Caki2 (cell line): ENCODE measurements at regions not wholly inside any gene's neighbourhood (a gene's known extent, or its start where the extent isn't known, plus 50 kb on each side); places are given as distances from the start of the nearest gene placed in this dataset.

Source experiments
- DNase-seq: peaks from one replicate; pipeline ENCODE4 v3.0.0-alpha.2; 2015; ENCODE audit warnings: low read depth
- in situ Hi-C: cut with HindIII; loops from 2 replicates; pipeline ENCODE4 v1.10.0; 2016; ENCODE audit warnings: low sequenced_read_pairs, low pct_unique_long_range_greater_than_20kb, mixed read lengths

DNA sequence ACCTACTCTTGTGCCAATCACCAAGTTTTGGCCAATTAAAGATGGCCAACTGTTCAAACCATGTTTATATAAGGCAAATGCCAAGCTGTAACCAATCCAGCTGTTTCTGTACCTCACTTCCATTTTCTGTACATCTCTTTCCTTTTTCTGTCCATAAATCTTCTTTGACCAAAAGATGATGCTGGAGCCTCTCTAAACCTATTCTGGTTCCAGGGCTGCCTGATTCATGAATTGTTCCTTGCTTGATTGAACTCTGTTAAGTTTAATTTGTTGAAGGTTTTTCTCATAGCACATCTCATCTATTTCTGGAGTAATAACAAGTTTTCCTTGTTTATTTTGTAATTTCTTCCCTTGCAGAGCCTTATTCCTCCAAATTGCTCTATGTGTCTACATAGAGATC lies 115.3 kb upstream of the SMAD3 start:
- in situ Hi-C loops, result no loop called here
- no peak for DNase-seq

DNA sequence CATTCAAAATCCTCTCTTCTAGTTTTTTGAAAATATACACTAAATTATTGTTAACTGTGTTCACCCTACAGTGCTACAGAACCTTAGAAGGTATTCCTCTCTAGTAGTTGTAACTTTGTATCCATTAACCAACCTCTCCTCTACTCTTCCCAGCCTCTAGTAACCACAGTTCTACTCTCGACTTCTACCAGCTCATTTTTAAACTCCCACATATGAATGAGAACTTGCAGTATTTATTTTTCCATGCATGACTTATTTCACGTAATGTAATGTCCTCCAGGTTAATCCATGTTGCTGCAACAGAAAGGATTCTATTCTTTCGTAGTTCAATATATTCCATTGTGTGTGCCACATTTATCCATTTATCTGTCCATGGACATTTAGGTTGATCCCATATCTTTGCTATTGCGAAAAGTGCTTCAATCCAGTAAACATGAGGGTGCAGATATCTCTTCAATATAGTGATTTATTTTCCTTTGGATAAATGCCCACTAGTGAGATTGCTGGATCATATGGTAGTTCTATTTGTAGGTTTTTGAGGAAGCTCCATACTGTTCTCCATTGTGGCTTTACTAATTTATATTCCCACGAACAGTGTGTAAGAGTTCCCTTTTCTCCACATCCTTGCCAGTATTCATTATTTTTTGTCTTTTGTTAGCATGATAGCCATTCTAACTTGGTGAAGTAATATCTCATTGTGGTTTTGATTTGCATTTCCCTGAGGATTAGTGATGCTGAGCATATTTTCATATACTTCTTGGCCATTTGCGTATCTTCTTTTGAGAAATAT lies 113.7 kb upstream of the SMAD3 start:
- DNase-seq, result peak; percentile 71
- in situ Hi-C loops, result no loop called here

DNA sequence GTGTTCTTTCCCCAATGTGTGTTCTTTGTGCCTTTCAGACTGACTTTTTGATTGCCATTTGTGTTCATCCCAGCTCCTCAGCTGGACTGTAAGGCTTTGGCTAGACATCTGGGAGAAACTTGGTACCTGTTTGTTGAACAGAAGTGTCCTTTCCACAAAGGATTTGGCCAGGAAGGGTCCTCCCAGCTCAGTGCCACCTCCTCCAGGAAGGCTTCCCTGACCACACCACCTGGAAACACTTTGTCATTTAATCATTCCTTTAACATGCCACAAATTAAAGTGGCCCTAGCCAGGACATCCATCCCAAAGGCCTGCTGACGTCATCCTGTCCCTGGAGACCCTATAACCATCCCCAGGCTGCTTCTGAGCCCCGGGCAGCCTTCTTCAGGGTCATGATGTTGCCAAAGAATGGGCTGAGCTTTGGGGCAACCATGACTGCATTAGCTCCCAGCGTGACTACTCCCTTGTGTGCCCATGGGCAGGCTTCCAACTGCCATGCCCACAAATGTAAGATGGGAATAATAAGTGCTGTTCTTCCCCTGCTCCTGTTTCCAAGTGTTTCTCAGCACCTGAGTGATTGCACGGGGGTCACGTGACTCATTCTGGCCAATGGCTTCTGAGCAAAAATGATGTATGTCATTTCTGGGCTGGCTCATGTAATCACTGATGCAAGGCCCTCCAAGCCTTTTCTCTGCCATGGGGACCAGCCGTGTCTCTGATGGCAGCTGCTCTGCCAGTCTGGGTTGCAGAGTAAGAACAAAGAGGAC lies 112.5 kb upstream of the SMAD3 start:
- DNase-seq, result peak; percentile 96
- in situ Hi-C loops, result no loop called here

DNA sequence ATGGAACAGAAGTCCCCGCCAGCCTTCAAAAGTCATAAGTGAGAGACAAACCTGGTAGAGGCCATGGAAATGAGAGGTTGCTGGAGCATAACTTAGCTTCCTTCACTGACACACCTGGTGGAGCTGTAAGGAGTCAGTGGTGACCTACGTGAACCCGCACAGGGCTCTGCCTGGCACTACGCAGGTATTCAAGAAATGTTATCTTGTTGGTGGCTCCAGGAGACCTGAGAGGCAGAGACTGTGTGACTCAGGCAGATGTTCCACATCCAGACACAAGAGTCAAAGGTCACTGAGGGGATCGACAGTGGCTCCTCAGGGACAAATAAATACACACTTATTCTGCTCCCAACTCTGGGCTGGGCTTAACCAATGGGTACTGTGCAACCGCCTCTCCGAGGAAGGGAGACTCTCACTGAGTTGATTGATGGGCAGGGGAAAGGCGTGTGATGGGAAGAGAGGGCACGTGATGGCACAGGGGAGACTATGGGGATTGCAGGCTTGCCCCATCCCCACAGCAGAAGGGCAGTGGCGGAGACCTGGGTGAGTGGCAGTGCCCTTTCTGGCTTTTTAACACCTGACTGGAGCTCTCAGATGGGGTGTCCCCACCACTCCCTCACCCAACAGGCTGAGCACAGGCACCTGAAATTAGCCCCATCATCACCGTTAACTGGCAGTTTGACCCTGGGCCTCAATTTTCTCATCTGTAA lies 111.7 kb upstream of the SMAD3 start:
- peak; percentile 90 for DNase-seq
- in situ Hi-C loops, result no loop called here

DNA sequence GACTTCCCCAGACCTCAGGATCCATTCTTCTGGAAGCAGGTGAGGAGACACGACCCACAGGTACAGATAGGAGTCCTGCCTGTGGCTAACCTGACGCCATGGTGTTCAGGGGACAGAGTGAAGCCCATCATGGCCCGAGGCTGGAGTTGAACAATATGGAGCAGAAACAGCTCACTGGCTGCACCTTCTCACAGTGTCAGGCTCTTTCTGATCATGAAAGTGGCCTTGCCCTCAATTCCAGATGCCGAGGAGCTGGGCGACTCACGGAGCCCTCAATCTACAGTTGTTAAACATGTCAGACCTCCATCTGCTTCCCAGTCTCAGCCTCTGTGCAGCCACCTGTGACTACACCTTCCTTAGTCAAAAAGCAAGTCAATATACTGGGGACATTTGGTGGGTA lies 110.8 kb upstream of the SMAD3 start:
- in situ Hi-C loops, result no loop called here
- no peak for DNase-seq

DNA sequence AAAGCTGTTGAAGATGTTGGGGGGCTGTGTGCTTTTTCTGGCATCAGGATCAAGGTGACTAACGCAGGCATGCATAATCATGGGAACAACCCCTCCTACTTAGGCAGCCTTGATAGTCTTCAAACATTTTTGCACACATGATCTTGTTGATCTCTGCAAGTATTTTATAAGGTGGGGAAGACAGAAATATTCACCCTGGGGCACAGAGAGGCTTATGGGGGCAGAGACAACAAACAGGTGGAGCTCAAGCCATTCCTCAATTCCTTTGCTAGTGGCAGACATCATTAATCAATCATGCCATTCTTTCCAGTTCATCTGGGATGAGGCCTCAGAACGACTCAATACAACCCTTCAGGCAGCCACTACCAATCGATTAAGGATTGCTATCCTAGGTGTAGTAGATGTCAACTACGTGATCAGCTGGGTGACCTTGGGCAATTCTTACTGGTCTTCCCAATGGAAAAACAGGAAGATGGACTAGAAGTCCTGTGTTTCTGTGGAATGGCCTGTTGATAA lies 110.3 kb upstream of the SMAD3 start:
- in situ Hi-C loops, result no loop called here
- peak; percentile 55 for DNase-seq

DNA sequence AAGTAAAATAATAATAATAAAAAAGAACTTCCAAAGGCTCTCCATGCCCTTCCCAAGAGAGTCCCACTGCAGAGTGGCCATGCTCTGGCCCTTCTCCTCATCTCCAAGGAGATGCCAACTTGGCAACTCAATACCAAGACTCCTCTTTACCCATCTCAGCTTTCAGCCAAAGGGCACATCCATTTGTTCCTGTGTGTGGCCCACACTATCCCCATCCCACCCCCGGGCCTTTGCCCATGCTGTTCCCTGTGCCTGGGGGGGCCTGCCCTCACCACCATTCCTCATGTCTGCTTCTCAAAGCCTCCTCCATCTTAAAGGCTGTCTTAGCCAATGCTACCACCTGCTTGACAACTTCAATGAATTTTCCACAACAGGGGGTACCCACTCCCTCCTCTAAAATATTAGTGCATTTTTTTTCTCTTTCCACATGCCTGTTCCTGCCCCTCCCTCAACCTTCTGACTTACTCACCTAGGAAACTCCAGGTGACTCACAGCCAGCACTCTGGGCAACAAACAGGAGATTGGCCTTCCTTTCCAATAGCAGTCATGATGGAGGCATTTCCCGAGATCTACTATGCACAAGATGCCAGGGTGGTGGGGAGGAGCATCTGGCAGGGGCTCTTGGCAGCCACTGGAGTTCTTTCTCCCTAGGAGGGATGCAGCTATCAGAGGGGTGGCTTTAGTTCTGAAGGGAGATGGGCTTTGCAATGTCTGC lies 109.4 kb upstream of the SMAD3 start:
- in situ Hi-C loops, result no loop called here
- DNase-seq, result peak; percentile 63

DNA sequence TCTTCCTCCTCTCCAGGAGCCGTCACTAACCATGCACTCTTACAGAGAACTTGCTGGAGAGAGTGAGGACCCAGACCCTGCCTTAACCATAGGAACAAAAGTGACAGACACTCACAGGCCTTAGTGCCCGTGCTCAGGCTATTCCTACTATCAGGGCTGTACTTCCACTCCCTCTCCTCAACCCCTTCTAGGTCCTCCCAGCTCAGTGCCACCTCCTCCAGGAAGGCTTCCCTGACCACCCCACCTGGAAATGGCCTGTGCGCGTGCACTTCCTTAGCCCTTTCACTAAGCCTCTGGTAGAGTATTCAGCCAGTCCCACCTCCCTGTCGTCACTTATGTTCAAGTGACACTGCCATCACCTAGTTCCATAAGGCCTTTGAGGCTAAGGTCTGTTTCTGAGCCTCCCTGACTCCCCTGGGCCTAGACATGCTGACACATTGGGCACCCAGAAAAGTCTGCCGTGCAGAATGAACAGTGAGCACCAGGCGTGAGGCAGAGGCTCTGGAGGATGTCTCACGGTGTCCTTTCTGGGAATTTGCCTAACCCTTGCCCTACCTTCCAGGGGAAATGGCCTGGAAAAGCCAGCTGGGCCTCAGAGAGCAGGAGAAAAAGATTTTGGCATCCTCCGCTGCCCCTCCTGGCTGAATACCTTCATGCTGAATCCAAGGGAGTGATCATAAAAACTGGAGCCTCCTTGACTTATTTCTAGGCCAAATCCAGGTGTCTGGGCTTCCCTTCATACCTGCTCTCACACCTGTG lies 108.6 kb upstream of the SMAD3 start:
- in situ Hi-C loops, result no loop called here
- DNase-seq, result no peak

DNA sequence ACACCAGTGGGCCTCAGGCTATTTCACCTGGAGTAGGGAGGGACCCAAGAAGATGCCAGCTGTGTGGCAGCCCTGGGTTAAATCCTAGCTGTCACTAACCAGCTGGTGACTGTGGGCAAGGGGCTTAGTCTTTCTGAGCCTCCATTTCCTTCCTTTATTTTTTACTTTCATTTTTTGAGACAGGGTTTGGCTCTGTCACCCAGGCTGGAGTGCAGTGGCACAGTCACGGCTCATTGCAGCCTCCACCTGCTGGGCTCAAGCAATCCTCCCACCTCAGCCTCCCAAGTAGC lies 108.0 kb upstream of the SMAD3 start:
- DNase-seq, result no peak
- in situ Hi-C loops, result no loop called here

DNA sequence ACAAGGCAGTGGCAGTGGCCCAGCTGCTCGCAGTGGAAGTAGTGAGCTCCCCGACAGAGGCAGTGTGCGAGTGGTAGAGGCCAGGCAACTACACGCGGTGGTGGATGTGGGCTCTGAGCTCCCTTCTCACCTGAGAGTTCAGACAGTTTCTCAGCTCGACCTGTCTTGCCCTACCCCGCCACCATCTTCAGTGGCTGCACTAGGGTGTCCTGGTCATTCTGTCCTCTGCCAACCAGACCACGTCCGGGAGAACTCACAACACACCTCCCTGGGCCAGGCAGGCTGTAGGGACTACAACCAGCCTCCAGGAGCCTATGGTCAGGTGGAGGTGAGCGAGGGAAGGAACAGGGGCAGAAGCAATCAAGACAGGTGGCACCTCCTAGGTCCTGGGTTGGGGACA lies 106.3 kb upstream of the SMAD3 start:
- in situ Hi-C loops, result no loop called here
- no peak for DNase-seq

DNA sequence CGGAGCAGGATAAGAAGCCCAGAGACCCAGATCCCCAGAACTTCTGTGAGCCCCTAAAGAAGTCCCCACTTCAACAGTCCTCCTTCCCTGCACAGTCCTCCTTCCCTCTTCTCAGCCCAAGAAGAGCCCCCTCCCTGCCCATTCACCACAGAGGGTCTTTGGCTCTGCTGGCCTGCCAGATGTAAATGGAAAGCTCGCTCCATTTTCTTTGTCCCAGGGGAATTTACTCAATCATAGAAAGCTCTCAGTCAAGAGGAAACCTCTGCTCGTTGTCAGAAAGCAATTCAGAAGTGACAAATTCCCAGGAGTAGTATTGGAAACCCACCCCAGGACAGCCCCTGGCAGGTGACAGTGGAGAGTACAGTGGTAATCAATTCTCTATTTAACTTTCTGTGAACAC lies 105.5 kb upstream of the SMAD3 start:
- in situ Hi-C loops, result no loop called here
- DNase-seq, result no peak

DNA sequence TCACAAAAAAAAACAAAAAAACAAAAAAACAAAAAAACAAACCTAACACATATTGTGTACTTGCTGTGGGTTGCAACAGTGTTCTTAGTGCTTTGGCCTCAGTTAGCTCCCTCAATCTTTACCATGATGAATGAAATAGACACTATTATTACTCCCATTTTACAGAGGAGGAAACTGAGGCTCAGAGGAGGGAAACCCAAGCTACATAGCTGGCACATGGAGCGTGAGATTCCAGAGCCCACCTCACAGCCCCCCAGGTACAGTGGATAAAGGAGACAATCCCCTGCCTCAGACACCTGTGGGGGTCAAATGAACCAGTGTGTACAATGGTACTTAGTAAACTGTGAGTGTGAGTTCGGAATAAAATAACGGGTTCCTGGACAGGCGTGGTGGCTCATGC lies 104.9 kb upstream of the SMAD3 start:
- in situ Hi-C loops, result no loop called here
- DNase-seq, result no peak

DNA sequence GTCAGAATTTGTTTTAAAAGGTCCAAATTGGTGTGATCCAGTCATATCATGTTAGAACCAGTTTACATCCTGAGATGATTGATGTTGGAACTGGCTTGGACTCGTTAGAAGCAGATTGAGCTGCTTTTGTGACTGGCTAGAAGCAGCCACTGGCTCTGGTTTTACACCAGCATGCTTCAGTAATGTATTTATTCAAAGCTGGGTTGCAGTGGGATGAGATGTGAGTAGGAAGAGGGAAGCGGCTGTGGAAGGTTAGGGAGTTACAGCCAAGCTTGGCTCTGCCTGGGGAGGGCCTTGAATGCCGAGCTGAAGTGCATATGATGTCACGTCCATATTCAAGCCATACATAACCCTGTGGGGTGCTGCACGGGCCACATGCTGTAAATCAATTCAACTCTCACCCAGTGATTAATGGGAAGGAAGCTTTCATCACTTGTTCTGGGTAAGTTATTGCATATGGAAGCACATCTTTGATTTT lies 104.0 kb upstream of the SMAD3 start:
- DNase-seq, result no peak
- in situ Hi-C loops, result no loop called here

DNA sequence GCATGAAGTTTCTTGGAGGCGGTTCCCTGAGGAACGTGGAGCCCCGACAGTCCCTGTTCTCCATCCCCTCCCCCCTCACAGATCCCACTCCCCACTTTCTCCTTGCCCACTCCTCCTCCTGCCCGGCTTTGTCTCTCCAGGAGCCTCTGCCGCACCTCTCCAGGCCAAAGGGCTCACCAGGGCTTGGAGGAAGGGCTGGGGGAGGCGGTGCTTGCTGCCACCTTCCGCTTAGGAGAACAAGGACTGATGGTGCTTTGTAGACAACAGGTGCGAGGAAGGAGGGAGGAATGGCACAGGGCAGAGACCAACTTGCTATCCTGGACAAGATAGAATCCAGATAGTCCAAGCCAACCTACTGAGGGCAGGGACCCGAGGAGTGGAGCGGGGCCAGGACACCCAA lies 103.5 kb upstream of the SMAD3 start:
- in situ Hi-C loops, result no loop called here
- DNase-seq, result no peak

DNA sequence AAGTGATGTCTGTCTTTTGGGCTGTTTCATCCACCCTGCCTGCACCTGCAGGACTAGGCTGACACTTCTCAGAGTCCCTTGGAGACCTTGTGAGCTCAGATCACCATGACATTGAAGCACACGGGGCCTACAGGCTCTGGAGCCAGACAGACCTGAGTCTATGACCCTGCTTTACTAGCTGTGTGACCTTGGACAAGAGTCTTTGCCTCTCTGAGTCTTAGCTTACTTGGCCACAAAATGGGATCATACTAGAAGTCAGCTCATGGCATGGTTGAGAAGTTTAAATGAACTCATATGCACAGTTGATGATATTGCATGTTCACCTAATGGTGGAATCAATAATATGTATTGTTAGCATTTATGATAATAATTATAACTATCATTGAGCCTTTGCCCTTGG lies 102.9 kb upstream of the SMAD3 start:
- in situ Hi-C loops, result no loop called here
- DNase-seq, result no peak

DNA sequence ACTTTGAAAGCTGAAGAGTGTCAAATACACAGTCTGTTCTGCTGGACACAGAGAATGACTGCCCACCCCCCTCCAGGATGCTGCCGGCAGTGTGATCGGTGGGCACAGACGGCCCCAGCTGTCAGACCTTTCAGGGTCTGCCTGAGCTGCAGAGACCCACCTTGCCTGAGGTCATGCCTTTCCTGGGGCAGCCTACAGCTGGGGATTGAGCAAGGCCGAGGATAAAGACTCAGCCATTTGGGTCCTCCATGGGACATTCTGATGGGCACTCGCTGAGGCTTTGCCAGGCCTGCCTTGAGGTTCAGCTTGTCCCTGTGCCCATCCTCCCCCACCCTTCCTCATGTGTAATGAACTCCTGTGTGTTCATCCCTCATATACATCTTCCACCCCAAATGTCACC lies 102.3 kb upstream of the SMAD3 start:
- in situ Hi-C loops, result no loop called here
- DNase-seq, result no peak

DNA sequence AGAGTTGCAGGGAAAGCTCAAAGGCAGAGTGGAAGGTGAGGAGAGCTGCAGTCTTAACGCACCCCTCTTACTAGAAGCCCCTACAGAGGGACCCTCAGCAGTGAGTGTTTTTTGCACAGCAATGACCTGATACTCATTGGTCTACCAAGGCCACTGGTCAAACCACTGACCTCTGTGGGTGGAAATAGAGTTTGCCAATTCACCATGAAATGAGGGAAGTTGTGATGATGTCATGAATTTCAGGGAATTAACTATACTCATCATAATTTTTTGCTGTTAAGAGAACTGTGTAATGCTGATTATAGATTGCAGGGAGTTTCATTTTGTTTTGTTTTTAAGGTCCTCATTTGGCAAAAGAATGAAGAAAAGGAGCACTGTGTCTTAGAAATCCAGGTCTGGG lies 101.7 kb upstream of the SMAD3 start:
- DNase-seq, result no peak
- in situ Hi-C loops, result no loop called here

DNA sequence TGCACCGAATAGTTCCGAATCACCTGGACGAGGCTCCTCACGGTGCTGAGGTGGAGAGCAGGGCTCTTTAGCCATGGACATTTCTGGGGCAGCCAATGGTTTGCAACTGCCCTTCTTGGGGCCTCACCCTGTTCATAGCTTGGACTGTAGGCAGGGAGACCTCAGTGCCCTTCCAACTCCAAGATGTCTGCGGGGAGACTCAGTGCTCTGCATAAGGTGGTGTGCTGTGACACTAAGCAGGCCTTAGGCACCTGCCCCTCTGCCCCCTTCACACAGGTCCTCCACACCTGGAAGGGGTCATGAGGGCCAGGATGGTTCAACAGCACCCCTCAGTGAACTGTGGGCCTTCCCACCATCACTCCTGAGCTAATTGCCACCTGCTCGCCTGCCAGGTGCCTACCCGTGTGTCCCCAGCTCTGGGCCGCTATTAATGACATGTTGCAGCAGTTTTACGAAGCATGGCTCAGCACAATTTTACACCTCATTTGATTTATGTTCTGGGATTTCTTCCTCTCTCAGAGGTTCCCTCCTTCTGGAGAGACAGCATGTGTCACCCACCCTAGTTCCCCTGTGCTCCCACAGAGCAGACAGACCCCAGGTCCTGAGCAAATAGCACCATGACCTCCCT lies 101.2 kb upstream of the SMAD3 start:
- in situ Hi-C loops, result no loop called here
- DNase-seq, result no peak
